Skin epidermis (tissue), 12 donors: ENCODE measurements at regions not wholly inside any gene's neighbourhood (a gene's known extent, or its start where the extent isn't known, plus 50 kb on each side); places are given as distances from the start of the nearest gene placed in this dataset.
A peak's percentile ranks its signal among the peaks of the same experiment; 100 is the strongest.

Experiments
- H3K27ac ChIP-seq, 21 experiments: fragments of 200-600 bp; sonication (generic) in 11 of 21; one replicate each; pipeline ENCODE4 v1.5.0; 2020; ENCODE audit warnings: mild to moderate bottlenecking in 3 of 21, inconsistent platforms in 2 of 21, moderate library complexity in 2 of 21
- H3K4me3 ChIP-seq, 7 experiments: fragments of 200-600 bp; sonication (generic) in 2 of 7; one replicate each; pipeline ENCODE4 v1.5.0; 2020; ENCODE audit warnings: inconsistent platforms in 2 of 7, mild to moderate bottlenecking in 2 of 7, moderate library complexity in 1 of 7

GRCh38 chrX:39714471-39714870 is 383.3 kb downstream of the BCOR start:
- no peak overlapping the region for H3K27ac ChIP-seq
- H3K4me3 ChIP-seq, result no peak overlapping the region

- Histone ChIP-seq H3K4me3 (no peak overlapping the region), H3K27ac (no peak overlapping the region)
These were observed 381.4 kb downstream of the BCOR start for GRCh38 chrX:39716401-39716800.

DNA sequence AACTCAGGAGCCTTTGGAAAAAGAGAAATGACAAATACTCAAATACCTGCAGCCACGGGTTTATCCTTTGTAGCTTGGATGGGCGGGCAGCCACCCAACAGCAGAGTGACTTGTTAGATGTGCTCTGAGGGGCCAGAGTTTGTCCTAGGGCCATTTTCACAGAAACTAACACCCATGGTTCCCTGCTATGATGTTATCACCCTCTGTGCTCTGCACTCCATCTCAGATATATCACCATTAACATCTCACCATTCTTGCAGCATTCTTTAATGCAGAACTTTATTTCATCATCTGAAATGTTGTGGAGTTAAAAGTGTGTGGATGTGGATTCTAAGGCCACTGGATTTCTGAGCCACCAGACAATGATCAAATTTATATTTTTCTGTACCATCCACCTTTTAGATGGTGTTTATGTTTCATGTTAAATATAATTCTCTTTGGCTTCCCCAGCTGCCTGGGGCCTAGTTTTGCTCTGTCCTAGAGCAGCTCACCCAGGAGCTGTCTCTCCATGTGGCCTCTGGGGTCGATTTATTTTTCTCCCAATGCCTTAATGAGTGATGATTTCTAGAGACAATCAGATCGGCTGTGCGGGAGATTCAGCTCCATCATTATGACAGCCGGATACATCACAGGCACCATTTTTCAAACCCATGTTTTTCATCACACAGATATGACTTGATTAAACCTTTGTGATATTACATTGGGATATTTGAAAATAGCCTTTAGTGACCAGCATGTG is 380.8 kb downstream of the BCOR start:
- H3K4me3 ChIP-seq, result no peak overlapping the region
- H3K27ac ChIP-seq, result no peak overlapping the region

DNA sequence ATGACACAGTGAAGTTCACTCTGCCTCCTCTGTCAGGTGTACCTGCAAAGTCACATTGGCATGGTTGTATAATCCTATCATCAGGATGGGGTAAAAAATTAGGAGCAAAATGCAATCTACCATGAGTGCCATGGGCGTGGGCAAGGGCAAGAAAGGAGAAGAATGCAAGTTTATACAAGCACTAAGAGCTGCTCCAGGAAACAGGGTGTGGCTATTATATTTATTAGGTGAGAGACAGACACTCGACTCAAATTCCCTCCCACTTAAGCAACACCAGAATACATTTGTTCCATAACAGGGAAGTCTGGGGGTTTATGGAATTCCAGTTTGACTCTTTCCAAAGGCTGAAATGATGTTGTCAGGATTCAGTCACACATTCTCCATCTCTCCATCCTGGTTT is 378.8 kb downstream of the BCOR start:
- peak overlapping the region in 1 of 21 experiments; percentile 24 for H3K27ac ChIP-seq

GRCh38 chrX:39720945-39721344 is 376.8 kb downstream of the BCOR start:
- H3K4me3 ChIP-seq, result no peak overlapping the region
- no peak overlapping the region for H3K27ac ChIP-seq

More for the DNA sequence above, 378.8 kb downstream of the BCOR start:
- no peak overlapping the region for H3K4me3 ChIP-seq

GRCh38 chrX:39721566-39722279 is 376.0 kb downstream of the BCOR start:
- Histone ChIP-seq H3K4me3 (no peak overlapping the region), H3K27ac (no peak overlapping the region)

DNA sequence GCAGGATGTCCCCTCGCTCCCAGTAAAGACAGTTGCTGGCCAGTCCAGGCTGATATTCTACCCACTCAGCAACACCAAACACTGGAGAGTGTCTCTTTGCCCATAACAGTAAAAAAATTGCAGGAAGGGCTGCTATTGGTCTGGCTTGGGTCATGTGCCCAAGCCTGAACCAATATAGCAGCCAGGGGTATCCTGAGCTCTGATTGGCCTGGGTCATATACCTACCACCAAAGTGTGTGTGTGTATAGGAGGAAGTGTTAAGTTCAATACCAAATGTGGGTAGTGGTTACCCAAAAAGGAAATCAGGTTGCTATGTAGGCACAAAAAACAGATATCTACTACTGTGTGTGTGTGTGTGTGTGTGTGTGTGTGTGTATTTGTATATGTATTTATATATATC is 373.2 kb downstream of the BCOR start:
- Histone ChIP-seq H3K4me3 (no peak overlapping the region), H3K27ac (no peak overlapping the region)

DNA sequence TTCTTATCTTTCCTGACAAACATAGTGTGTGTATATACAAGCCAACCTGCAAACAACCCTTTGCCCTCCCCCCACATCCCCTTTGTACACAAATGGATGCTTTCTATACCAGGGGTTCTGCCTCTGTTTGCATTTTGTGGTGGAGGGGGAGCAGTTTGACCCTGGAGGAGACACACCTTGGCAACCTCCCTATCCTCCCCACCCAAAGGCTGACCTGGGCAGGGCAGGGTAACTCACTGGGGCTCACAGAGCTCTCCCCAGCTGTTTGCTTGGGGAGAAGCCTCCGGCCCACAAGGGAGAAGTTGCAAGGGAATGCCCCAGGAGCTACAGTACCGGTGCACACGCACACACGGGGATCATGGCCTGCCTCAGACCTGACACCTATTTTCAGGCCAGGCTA is 372.6 kb downstream of the BCOR start:
- Histone ChIP-seq H3K27ac (no peak overlapping the region), H3K4me3 (no peak overlapping the region)

- no peak overlapping the region for H3K27ac ChIP-seq
These were observed 371.7 kb downstream of the BCOR start for GRCh38 chrX:39725928-39726619.

DNA sequence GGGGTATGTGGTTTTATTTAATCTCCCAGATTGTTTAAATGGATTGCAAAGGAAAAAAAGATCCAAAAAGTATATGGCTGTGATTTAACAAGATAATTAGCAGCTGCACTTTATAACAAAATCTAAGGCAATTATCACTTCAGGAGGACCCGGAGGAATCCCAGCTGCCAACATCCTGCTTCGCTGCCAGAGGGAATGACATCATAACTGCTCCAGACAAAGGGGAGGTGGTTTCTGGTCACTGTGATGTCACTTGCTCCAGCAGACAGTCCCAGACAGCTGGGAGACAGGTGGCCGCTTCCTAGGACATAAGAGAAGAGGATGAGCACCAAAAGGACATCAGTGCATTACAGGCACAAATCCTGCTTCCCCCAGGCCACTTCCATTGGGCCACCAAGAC is 371.0 kb downstream of the BCOR start:
- Histone ChIP-seq H3K4me3 (no peak overlapping the region), H3K27ac (no peak overlapping the region)

More at GRCh38 chrX:39725928-39726619, 371.7 kb downstream of the BCOR start:
- no peak overlapping the region for H3K4me3 ChIP-seq

DNA sequence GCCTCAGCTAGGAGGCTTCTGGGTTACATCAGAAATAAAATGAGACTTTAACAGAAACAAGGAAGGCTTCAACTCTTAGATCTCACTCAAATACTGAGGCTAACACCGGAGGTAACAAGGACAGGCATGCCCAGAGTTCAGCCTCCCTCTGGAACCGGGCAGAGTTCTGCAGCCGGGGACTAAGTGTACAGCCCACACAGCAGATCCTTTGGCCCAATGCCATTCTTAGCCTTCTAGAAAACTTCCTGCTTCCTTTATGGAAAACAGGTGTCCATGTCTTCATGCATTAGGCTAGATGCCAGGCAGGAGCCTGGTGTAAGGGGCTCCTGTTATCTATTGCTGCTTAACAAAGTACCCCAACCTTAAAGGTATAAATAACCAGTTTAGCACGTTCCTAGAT is 369.7 kb downstream of the BCOR start:
- no peak overlapping the region for H3K4me3 ChIP-seq
- no peak overlapping the region for H3K27ac ChIP-seq

DNA sequence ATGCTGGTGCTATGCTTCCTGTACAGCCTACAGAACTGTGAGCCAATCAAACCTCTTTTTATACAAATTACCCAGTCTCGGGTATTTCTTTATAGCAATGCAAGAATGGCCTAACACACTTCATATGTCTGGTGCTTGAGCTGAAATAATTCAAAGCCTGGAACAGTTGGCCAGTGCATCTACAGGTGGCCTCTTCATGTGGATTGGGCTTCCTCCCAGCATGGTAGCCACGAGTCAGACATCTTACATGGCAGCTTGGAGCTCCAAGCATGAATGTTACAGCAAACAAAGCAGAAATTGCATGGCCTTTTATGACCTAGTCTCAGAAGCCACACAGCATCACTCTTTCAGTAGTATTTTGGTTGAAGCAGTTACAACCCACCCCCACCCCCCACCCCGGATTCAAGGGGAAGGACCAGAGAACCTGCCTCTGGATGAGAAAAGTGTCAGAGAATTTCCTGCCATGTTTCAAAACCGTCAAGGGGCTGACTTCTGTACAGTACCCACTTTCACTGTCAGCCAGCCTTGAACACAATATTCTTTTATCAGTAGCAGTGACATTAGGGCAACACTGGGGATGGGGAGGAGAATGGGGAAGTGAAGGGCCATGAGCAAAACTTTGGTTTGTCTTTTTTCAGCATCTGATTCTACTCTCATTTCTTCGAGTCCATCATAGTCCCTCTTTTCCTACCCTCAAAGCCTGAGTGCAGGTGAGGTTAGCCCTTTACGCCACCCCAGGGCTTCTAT is 368.7 kb downstream of the BCOR start:
- Histone ChIP-seq H3K4me3 (no peak overlapping the region), H3K27ac (no peak overlapping the region)

DNA sequence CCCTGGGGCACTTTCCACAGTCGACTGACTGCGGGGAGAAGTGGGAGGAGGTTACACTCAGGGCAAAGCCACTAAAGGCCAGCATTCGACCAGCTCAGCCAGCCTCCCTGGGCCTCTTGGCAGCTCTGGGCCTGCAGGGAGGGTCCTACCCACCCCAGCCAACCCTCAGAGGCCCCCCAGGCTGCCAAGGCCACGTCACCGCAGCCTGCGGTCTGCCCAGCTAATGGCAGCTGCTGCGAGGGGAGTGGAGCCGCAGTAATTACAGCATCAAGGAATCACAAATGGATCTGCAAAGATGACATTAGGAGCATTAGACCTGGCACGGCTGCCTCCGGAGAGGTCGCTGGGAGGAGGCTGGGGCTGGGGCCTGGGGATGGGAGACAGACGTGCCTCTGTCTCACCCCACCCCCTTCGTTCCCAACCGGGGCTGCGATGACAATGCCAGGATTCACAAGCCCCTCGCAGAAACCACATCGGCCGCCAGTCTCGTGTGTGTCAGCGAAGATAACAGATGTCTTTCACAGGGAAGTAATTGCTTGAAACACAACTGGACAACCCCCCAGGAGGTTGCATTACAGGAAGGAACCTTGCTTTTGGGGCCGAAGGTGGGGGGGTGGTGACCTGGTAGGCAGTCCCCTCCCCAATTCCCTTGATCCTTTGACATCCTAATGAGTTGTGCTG is 367.6 kb downstream of the BCOR start:
- Histone ChIP-seq H3K27ac (peak overlapping the region in 1 of 21 experiments; percentile 44), H3K4me3 (no peak overlapping the region)

GRCh38 chrX:39730662-39731329 is 367.0 kb downstream of the BCOR start:
- H3K4me3 ChIP-seq, result no peak overlapping the region
- H3K27ac ChIP-seq, result peak overlapping the region in 1 of 21 experiments; percentile 44

DNA sequence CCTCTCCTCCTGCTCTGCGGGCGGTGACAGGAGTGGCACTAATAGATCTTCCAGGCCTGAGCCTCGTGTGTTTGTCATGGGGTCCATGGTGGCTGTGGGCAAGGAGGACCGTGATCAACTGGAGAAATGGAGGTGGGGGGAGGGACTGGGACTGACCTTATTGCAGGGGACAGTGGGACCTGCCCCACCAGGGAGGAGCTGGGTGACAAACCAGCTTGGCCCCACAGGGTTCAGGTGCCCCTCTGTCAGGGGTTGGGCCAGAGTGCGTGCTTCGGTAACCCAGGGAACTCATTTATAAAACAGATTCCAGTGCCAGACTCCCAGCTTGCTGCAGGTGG is 366.5 kb downstream of the BCOR start:
- Histone ChIP-seq H3K4me3 (no peak overlapping the region), H3K27ac (no peak overlapping the region)

GRCh38 chrX:39731735-39732134 is 366.0 kb downstream of the BCOR start:
- Histone ChIP-seq H3K27ac (no peak overlapping the region), H3K4me3 (no peak overlapping the region)

- H3K27ac ChIP-seq, result no peak overlapping the region
- no peak overlapping the region for H3K4me3 ChIP-seq
These were observed 364.0 kb downstream of the BCOR start for GRCh38 chrX:39733745-39734144.

- Histone ChIP-seq H3K27ac (no peak overlapping the region), H3K4me3 (no peak overlapping the region)
These were observed 363.5 kb downstream of the BCOR start for GRCh38 chrX:39734174-39734776.
